Vagina (tissue), 2 donors: ENCODE measurements at regions not wholly inside any gene's neighbourhood (a gene's known extent, or its start where the extent isn't known, plus 50 kb on each side); places are given as distances from the start of the nearest gene placed in this dataset.

Source experiments
- DNase-seq, 2 donors: peaks; one replicate each; pipeline ENCODE4 v3.0.0-alpha.2; 2017; ENCODE audit errors: extremely low spot score in 2 of 2
- H3K27ac ChIP-seq: fragments of 200-600 bp; sonication (generic); one replicate; pipeline ENCODE4 v1.5.1; 2019
- H3K27me3 ChIP-seq: fragments of 200-600 bp; sonication (generic); one replicate; pipeline ENCODE4 v1.5.1; 2019
- H3K36me3 ChIP-seq, 2 donors: fragments of 200-600 bp; sonication (generic); one replicate each; pipeline ENCODE4 v1.5.1; 2017 to 2019
- H3K4me1 ChIP-seq: fragments of 200-600 bp; sonication (generic); one replicate; pipeline ENCODE4 v1.5.1; 2019
- H3K4me3 ChIP-seq, 2 donors: fragments of 200-600 bp; sonication (generic); 1 replicate in 1 of 2; 2 replicates in 1 of 2; pipeline ENCODE4 v1.5.1; 2016 to 2019
- H3K9me3 ChIP-seq: fragments of 200-600 bp; sonication (generic); one replicate; pipeline ENCODE4 v1.5.1; 2019
- CTCF ChIP-seq, 3 experiments: fragments of 450-650 bp in 2 of 3; fragments of 200-600 bp in 1 of 3; sonication (generic) in 1 of 3; IDR thresholded peaks; one replicate each; pipeline ENCODE4 v1.5.1; 2017 to 2019; ENCODE audit warnings: antibody characterized with exemption in 3 of 3, mild to moderate bottlenecking in 2 of 3, moderate library complexity in 2 of 3
- POLR2A ChIP-seq, 2 donors: fragments of 450-650 bp; IDR thresholded peaks; one replicate each; pipeline ENCODE4 v1.6.1; 2017; ENCODE audit warnings: antibody characterized with exemption in 2 of 2, mild to moderate bottlenecking in 2 of 2, moderate library complexity in 2 of 2
- POLR2AphosphoS5 ChIP-seq, 2 donors: sonication (generic); formaldehyde crosslinking; IDR thresholded peaks; one replicate each; pipeline ENCODE4 v1.9.0; 2017; ENCODE audit warnings: antibody characterized with exemption in 2 of 2, mild to moderate bottlenecking in 2 of 2, low read depth in 1 of 2; ENCODE audit not compliant: insufficient read depth in 1 of 2
- intact Hi-C: fragments of 100-400 bp; cut with DNase I; formaldehyde crosslinking; loops from one replicate; pipeline ENCODE4 v1.15.1; 2023

- H3K27me3 ChIP-seq: no peaks in the 10 kb centered on the region
- no peak overlapping the region for H3K27ac ChIP-seq
- TF ChIP-seq POLR2AphosphoS5 (IDR thresholded peaks at IDR 0.05; ENCODE audit: insufficient read depth in 1 of 2, low read depth in 1 of 2) (no peak), POLR2A (IDR thresholded peaks at IDR 0.05) (no peak), CTCF (IDR thresholded peaks at IDR 0.05) (no peak)
- H3K36me3 ChIP-seq: no peaks in the 10 kb centered on the region
- H3K4me3 ChIP-seq: no peak overlapping the region
- no peaks in the 10 kb centered on the region for H3K9me3 ChIP-seq
- H3K4me1 ChIP-seq: no peaks in the 10 kb centered on the region
- intact Hi-C loops: no loop called here
- no peak for DNase-seq
Measured at GRCh38 chr5:155926031-155926430, 400.9 kb upstream of the SGCD start.

- Histone ChIP-seq H3K36me3 (no peaks in the 10 kb centered on the region), H3K9me3 (no peaks in the 10 kb centered on the region), H3K4me3 (no peak overlapping the region), H3K27me3 (no peaks in the 10 kb centered on the region), H3K27ac (no peak overlapping the region), H3K4me1 (no peaks in the 10 kb centered on the region)
- intact Hi-C loops: no loop called here
- DNase-seq: no peak
- TF ChIP-seq POLR2AphosphoS5 (IDR thresholded peaks at IDR 0.05; ENCODE audit: insufficient read depth in 1 of 2, low read depth in 1 of 2) (no peak), CTCF (IDR thresholded peaks at IDR 0.05) (no peak), POLR2A (IDR thresholded peaks at IDR 0.05) (no peak)
Measured at GRCh38 chr5:155926766-155927165, 400.2 kb upstream of the SGCD start.

- no peak for TF ChIP-seq POLR2A (IDR thresholded peaks at IDR 0.05)
- TF ChIP-seq POLR2AphosphoS5 (IDR thresholded peaks at IDR 0.05; ENCODE audit: insufficient read depth in 1 of 2, low read depth in 1 of 2): no peak
- TF ChIP-seq CTCF (IDR thresholded peaks at IDR 0.05): no peak
Measured at GRCh38 chr5:155929112-155929511, 397.9 kb upstream of the SGCD start.

DNA sequence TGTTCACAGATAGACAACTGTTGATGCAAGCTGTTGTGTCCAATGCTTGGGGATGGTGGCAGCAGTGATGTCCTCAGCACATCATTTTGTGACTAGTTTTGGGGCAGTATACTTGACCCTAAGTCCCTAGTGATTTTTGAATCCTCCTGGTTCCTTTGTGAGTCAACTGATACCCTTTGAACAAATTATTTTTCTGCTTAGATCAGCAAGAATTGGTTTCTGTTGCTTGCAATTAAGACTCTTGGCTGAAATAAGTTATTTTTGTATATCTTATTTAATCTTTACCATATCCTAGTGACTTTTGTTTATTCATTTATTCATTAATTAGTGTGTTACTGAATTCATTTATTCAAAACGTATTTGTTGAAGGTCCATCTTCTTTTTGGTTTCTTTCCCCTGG, 392.0 kb upstream of the SGCD start:
- Histone ChIP-seq H3K27me3 (no peaks in the 10 kb centered on the region), H3K4me3 (no peak overlapping the region), H3K36me3 (no peaks in the 10 kb centered on the region), H3K9me3 (no peaks in the 10 kb centered on the region), H3K27ac (no peak overlapping the region), H3K4me1 (no peaks in the 10 kb centered on the region)
- TF ChIP-seq POLR2A (IDR thresholded peaks at IDR 0.05) (no peak), CTCF (IDR thresholded peaks at IDR 0.05) (no peak), POLR2AphosphoS5 (IDR thresholded peaks at IDR 0.05; ENCODE audit: insufficient read depth in 1 of 2, low read depth in 1 of 2) (no peak)
- intact Hi-C loops: no loop called here
- DNase-seq: no peak

More at GRCh38 chr5:155929112-155929511, 397.9 kb upstream of the SGCD start:
- H3K9me3 ChIP-seq: no peaks in the 10 kb centered on the region
- intact Hi-C loops: no loop called here
- H3K27me3 ChIP-seq: no peaks in the 10 kb centered on the region
- no peaks in the 10 kb centered on the region for H3K4me1 ChIP-seq
- H3K4me3 ChIP-seq: no peak overlapping the region
- H3K36me3 ChIP-seq: no peaks in the 10 kb centered on the region
- no peak overlapping the region for H3K27ac ChIP-seq
- DNase-seq: no peak

- Histone ChIP-seq H3K36me3 (no peaks in the 10 kb centered on the region), H3K4me1 (no peaks in the 10 kb centered on the region), H3K9me3 (no peaks in the 10 kb centered on the region), H3K4me3 (no peak overlapping the region), H3K27ac (no peak overlapping the region), H3K27me3 (no peaks in the 10 kb centered on the region)
- DNase-seq: no peak
- intact Hi-C loops: no loop called here
- no peak for TF ChIP-seq POLR2A (IDR thresholded peaks at IDR 0.05)
- TF ChIP-seq CTCF (IDR thresholded peaks at IDR 0.05): no peak
- no peak for TF ChIP-seq POLR2AphosphoS5 (IDR thresholded peaks at IDR 0.05; ENCODE audit: insufficient read depth in 1 of 2, low read depth in 1 of 2)
Measured at GRCh38 chr5:155935723-155936122, 391.2 kb upstream of the SGCD start.
